Calu3 (cell line): ENCODE measurements at regions not wholly inside any gene's neighbourhood (a gene's known extent, or its start where the extent isn't known, plus 50 kb on each side); places are given as distances from the start of the nearest gene placed in this dataset.

ENCODE experiments used
- BruUV-seq: library from RNA; stranded (reverse); fragments of 400-500 nt; replicated peaks from 2 replicates; lab custom pipeline; 2021; lab: Mats Ljungman, UMichigan
- CTCF ChIA-PET: fragments of 300-600 bp; sonication (Branson Sonifier 250); formaldehyde crosslinking; loops from one replicate; lab custom pipeline; 2022; ENCODE audit warnings: antibody characterized with exemption; lab: Charles Lee
- DNase-seq: peaks from one replicate; pipeline ENCODE4 v3.0.0; 2022
- H3K27ac Mint-ChIP-seq: one replicate; pipeline ENCODE4 v1.8.0; 2022; ENCODE audit warnings: mixed read lengths; ENCODE audit not compliant: unreplicated experiment
- H3K27me3 Mint-ChIP-seq: one replicate; pipeline ENCODE4 v1.8.0; 2022; ENCODE audit warnings: mixed read lengths; ENCODE audit not compliant: unreplicated experiment
- H3K36me3 Mint-ChIP-seq: one replicate; pipeline ENCODE4 v1.8.0; 2022; ENCODE audit warnings: mild to moderate bottlenecking, moderate library complexity, mixed read lengths; ENCODE audit not compliant: insufficient read depth, unreplicated experiment
- H3K4me1 Mint-ChIP-seq: one replicate; pipeline ENCODE4 v1.8.0; 2022; ENCODE audit warnings: mild to moderate bottlenecking, low read depth, mixed read lengths; ENCODE audit not compliant: unreplicated experiment
- H3K4me3 Mint-ChIP-seq: one replicate; pipeline ENCODE4 v1.8.0; 2022; ENCODE audit warnings: mild to moderate bottlenecking, low read depth, moderate library complexity, mixed read lengths; ENCODE audit not compliant: unreplicated experiment
- H3K9me3 Mint-ChIP-seq: one replicate; pipeline ENCODE4 v1.8.0; 2022; ENCODE audit warnings: low read depth, mixed read lengths; ENCODE audit not compliant: unreplicated experiment
- CTCF ChIP-seq: fragments of 200-600 bp; IDR thresholded peaks from one replicate; pipeline ENCODE4 v1.8.0; 2022; ENCODE audit warnings: antibody characterized with exemption; ENCODE audit not compliant: unreplicated experiment
- intact Hi-C: fragments of 100-400 bp; cut with micrococcal nuclease; formaldehyde crosslinking; loops from one replicate; pipeline ENCODE4 v1.10.0; 2022; ENCODE audit not compliant: unreplicated experiment

DNA sequence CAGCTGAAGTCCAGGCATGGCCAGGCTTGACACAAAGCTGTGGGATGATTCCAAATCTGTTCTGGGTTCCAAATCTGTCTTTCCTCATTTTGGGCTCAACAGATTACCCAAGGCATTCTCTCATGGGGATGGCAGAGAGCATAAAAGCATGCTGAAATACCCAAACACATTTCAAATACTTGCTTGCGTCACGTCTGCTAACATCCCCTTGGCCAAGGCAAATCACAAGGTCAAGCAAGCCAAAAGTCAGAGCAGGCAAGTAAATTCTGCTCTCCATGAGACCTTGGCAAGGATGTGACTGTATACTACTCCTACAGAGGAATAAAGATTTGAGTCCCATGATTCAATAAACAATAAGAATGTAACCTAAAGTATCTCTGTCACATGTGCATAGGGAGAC lies 306.7 kb downstream of the EPB41L4A start:
- CTCF ChIA-PET, result interaction anchor here (0.6 kb wide), 1 partner anchor 45 kb away, joined by 3 read pairs; no protein-coding TSS in a partner anchor
- no peak for DNase-seq
- Mint-ChIP-seq H3K36me3 (no peaks in the 10 kb centered on the region), H3K4me1 (peaks cover 10% of the 10 kb centered on the region), H3K27me3 (no peaks in the 10 kb centered on the region), H3K9me3 (no peaks in the 10 kb centered on the region), H3K27ac (no peak overlapping the region), H3K4me3 (no peak overlapping the region)
- BruUV-seq, result no TSS peak
- intact Hi-C loops, result no loop called here
- TF ChIP-seq CTCF, result no peak

- H3K9me3 Mint-ChIP-seq, result no peaks in the 10 kb centered on the region
- H3K4me3 Mint-ChIP-seq, result peak overlapping the region; percentile 1
- CTCF ChIA-PET, result interaction anchor here (0.6 to 1.3 kb wide), 4 partner anchors 12 to 892 kb away, joined by 3 to 5 read pairs (median 5); no protein-coding TSS in a partner anchor
- H3K4me1 Mint-ChIP-seq, result peaks cover 10% of the 10 kb centered on the region
- H3K36me3 Mint-ChIP-seq, result no peaks in the 10 kb centered on the region
- no peaks in the 10 kb centered on the region for H3K27me3 Mint-ChIP-seq
- H3K27ac Mint-ChIP-seq, result peak overlapping the region; percentile 46
- intact Hi-C loops, result no loop called here
- BruUV-seq, result no TSS peak
- DNase-seq, result peak; percentile 82
- TF ChIP-seq CTCF, result no peak
Measured at GRCh38 chr5:112109331-112110007, 309.6 kb downstream of the EPB41L4A start.

DNA sequence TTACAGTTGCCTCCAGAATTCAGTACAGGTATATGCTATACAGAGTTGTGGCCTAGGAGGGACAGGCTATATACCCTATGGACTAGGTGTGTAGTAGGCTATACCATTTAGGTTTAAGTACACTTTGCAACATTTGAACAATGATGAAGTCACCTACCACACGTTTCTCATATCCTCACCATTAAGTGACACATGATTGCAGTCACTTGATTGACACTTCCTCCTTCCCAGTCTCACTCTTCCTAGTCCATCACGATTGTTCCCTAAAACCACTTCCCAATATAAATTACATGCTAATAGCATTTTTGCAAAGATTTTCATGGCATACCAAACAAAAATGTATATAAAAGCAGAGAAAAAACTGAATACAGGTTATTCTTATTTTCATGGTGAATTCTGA lies 312.2 kb downstream of the EPB41L4A start:
- no peaks in the 10 kb centered on the region for H3K9me3 Mint-ChIP-seq
- H3K4me1 Mint-ChIP-seq, result peaks cover 10% of the 10 kb centered on the region
- CTCF ChIA-PET, result no interaction called here
- no TSS peak for BruUV-seq
- H3K36me3 Mint-ChIP-seq, result no peaks in the 10 kb centered on the region
- H3K27ac Mint-ChIP-seq, result no peak overlapping the region
- no peak for DNase-seq
- intact Hi-C loops, result no loop called here
- no peak for TF ChIP-seq CTCF
- H3K27me3 Mint-ChIP-seq, result no peaks in the 10 kb centered on the region
- H3K4me3 Mint-ChIP-seq, result no peak overlapping the region

GRCh38 chr5:112097768-112098167 lies 321.3 kb downstream of the EPB41L4A start:
- Mint-ChIP-seq H3K4me1 (no peaks in the 10 kb centered on the region), H3K36me3 (no peaks in the 10 kb centered on the region)

More at GRCh38 chr5:112097768-112098167, 321.3 kb downstream of the EPB41L4A start:
- TF ChIP-seq CTCF, result no peak
- BruUV-seq, result no TSS peak
- no peak for DNase-seq
- no peaks in the 10 kb centered on the region for H3K27me3 Mint-ChIP-seq
- no peak overlapping the region for H3K27ac Mint-ChIP-seq
- no peak overlapping the region for H3K4me3 Mint-ChIP-seq
- intact Hi-C loops, result no loop called here
- CTCF ChIA-PET, result interaction anchor here (0.9 to 1.9 kb wide), 2 partner anchors 12 to 22 kb away, joined by 3 to 5 read pairs; no protein-coding TSS in a partner anchor
- H3K9me3 Mint-ChIP-seq, result no peaks in the 10 kb centered on the region
